HG03342 (cell line): ENCODE measurements at regions not wholly inside any gene's neighbourhood (a gene's known extent, or its start where the extent isn't known, plus 50 kb on each side); places are given as distances from the start of the nearest gene placed in this dataset.
"Not testable (repeated sequence)": the region's sequence is repeated elsewhere in the genome, so short reads cannot be mapped to it uniquely, and the experiment has no call there.

Source experiments
- ATAC-seq: cut with Tn5 transposase; IDR thresholded peaks from one replicate; pipeline ENCODE4 v1.9.1; 2021; ENCODE audit warnings: mild to moderate bottlenecking, moderate library complexity; ENCODE audit not compliant: unreplicated experiment

- no peak for ATAC-seq
Measured at GRCh38 chr7:79513261-79513660, 59.8 kb upstream of the MAGI2 start.

DNA sequence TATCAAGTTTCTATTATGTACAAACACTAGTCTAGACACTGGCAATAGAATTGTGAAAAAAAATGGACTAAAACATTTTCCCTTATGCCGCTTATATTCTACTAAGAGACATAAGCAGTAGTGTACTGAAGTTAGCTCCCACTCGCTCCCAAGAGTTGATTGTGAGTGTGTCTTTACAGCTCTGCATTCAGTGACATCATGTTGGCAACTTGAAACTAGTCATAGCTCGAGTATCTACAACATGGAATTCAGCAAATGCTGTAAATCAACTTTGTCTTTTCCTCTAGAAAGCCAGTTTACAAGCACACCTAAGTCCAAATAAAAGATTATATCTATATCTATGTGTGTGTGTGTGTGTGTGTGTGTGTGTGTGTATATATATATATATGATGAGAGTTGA is 58.8 kb upstream of the MAGI2 start:
- no peak for ATAC-seq

GRCh38 chr7:79511056-79511455 is 57.6 kb upstream of the MAGI2 start:
- not testable (repeated sequence) for ATAC-seq

DNA sequence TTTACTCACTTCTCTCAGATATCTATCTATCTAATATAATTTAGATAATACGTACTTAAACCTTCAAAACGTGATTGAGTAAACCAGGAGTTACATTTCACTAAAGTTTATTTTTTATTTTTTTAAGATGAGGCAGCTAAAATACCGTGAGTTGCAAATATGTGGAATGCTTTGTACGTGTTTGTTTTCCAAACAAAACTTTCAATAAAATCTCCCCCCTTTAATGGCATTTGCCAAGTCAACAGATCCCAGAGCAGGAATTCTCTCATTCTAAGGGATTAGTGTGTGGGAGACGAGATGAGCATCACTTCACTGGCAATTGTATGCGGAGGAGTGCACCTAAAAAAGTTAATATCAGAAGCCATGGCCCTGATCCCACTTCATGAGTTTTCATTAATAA is 53.7 kb upstream of the MAGI2 start:
- ATAC-seq = no peak

DNA sequence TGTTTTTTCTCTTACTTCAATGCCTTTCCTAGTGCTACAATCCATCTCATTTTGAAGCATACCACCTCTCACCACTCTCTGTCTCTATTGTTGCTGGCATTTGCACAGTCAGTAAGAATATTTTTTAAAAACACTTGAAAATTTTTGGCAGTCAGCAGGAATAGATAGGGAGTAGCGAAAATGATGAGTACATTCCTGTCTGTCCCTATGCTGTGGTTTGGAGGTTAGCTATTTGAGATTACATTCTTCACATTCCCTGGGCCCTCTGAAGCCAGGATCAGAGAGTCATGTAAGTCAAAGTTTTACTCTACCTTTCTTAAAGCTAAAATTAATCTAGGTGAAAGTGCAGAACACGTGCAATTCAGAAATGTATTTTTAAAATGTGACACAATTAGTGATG is 53.0 kb upstream of the MAGI2 start:
- no peak for ATAC-seq

GRCh38 chr7:79504607-79505389 is 51.3 kb upstream of the MAGI2 start:
- ATAC-seq = no peak
